Mononuclear cell (primary cell): ENCODE measurements at regions not wholly inside any gene's neighbourhood (a gene's known extent, or its start where the extent isn't known, plus 50 kb on each side); places are given as distances from the start of the nearest gene placed in this dataset.

Source experiments
- H3K27me3 ChIP-seq: 2 replicates; pipeline ENCODE4 v1.6.0; 2011; ENCODE audit warnings: low read length, control low read depth; ENCODE audit not compliant: insufficient read depth
- H3K4me1 ChIP-seq: 2 replicates; pipeline ENCODE4 v1.5.1; 2011; ENCODE audit warnings: mild to moderate bottlenecking, low read length, control low read depth; ENCODE audit not compliant: insufficient read depth
- H3K4me3 ChIP-seq: 2 replicates; pipeline ENCODE4 v1.5.1; 2011; ENCODE audit warnings: mild to moderate bottlenecking, low read length, moderate library complexity
- H3K9me3 ChIP-seq: 2 replicates; pipeline ENCODE4 v1.5.1; 2011; ENCODE audit warnings: low read depth, mild to moderate bottlenecking, control low read depth, low read length

GRCh38 chr16:85192238-85193114, 80.2 kb upstream of the CIBAR2 start:
- no peak overlapping the region for H3K4me3 ChIP-seq
- no peaks in the 10 kb centered on the region for H3K4me1 ChIP-seq
- no peaks in the 10 kb centered on the region for H3K9me3 ChIP-seq
- no peaks in the 10 kb centered on the region for H3K27me3 ChIP-seq

GRCh38 chr16:85193115-85193493, 80.8 kb upstream of the CIBAR2 start:
- H3K4me1 ChIP-seq: no peaks in the 10 kb centered on the region
- H3K27me3 ChIP-seq: no peaks in the 10 kb centered on the region
- H3K9me3 ChIP-seq: no peaks in the 10 kb centered on the region
- H3K4me3 ChIP-seq: no peak overlapping the region

- Histone ChIP-seq H3K9me3 (no peaks in the 10 kb centered on the region), H3K4me3 (no peak overlapping the region), H3K27me3 (no peaks in the 10 kb centered on the region), H3K4me1 (no peaks in the 10 kb centered on the region)
These were observed 81.6 kb upstream of the CIBAR2 start for GRCh38 chr16:85193876-85194275.

- no peak overlapping the region for H3K4me3 ChIP-seq
- no peaks in the 10 kb centered on the region for H3K9me3 ChIP-seq
- H3K4me1 ChIP-seq: no peaks in the 10 kb centered on the region
- no peaks in the 10 kb centered on the region for H3K27me3 ChIP-seq
These were observed 82.3 kb upstream of the CIBAR2 start for GRCh38 chr16:85194307-85195270.

- H3K9me3 ChIP-seq: no peaks in the 10 kb centered on the region
- no peaks in the 10 kb centered on the region for H3K27me3 ChIP-seq
- H3K4me1 ChIP-seq: no peaks in the 10 kb centered on the region
- no peak overlapping the region for H3K4me3 ChIP-seq
These were observed 83.0 kb upstream of the CIBAR2 start for GRCh38 chr16:85195271-85195647.

- no peaks in the 10 kb centered on the region for H3K4me1 ChIP-seq
- no peak overlapping the region for H3K4me3 ChIP-seq
- H3K27me3 ChIP-seq: no peaks in the 10 kb centered on the region
- H3K9me3 ChIP-seq: no peaks in the 10 kb centered on the region
These were observed 83.9 kb upstream of the CIBAR2 start for GRCh38 chr16:85195900-85196772.

- no peak overlapping the region for H3K4me3 ChIP-seq
- H3K4me1 ChIP-seq: no peaks in the 10 kb centered on the region
- no peaks in the 10 kb centered on the region for H3K27me3 ChIP-seq
- no peaks in the 10 kb centered on the region for H3K9me3 ChIP-seq
These were observed 84.7 kb upstream of the CIBAR2 start for GRCh38 chr16:85196976-85197375.

- H3K9me3 ChIP-seq: no peaks in the 10 kb centered on the region
- H3K4me3 ChIP-seq: no peak overlapping the region
- no peaks in the 10 kb centered on the region for H3K27me3 ChIP-seq
- H3K4me1 ChIP-seq: no peaks in the 10 kb centered on the region
These were observed 85.6 kb upstream of the CIBAR2 start for GRCh38 chr16:85197611-85198566.

- H3K4me3 ChIP-seq: no peak overlapping the region
- no peaks in the 10 kb centered on the region for H3K27me3 ChIP-seq
- H3K4me1 ChIP-seq: no peaks in the 10 kb centered on the region
- no peaks in the 10 kb centered on the region for H3K9me3 ChIP-seq
These were observed 86.9 kb upstream of the CIBAR2 start for GRCh38 chr16:85199069-85199725.

- H3K9me3 ChIP-seq: no peaks in the 10 kb centered on the region
- no peaks in the 10 kb centered on the region for H3K4me1 ChIP-seq
- no peak overlapping the region for H3K4me3 ChIP-seq
- H3K27me3 ChIP-seq: no peaks in the 10 kb centered on the region
These were observed 87.6 kb upstream of the CIBAR2 start for GRCh38 chr16:85199880-85200279.

- Histone ChIP-seq H3K27me3 (no peaks in the 10 kb centered on the region), H3K4me1 (no peaks in the 10 kb centered on the region), H3K4me3 (no peak overlapping the region), H3K9me3 (no peaks in the 10 kb centered on the region)
These were observed 88.4 kb upstream of the CIBAR2 start for GRCh38 chr16:85200471-85201278.

- Histone ChIP-seq H3K27me3 (no peaks in the 10 kb centered on the region), H3K4me1 (no peaks in the 10 kb centered on the region), H3K9me3 (no peaks in the 10 kb centered on the region), H3K4me3 (no peak overlapping the region)
These were observed 89.3 kb upstream of the CIBAR2 start for GRCh38 chr16:85201574-85201973.
